Esophagus muscularis mucosa (tissue), 4 donors: ENCODE measurements at regions not wholly inside any gene's neighbourhood (a gene's known extent, or its start where the extent isn't known, plus 50 kb on each side); places are given as distances from the start of the nearest gene placed in this dataset.

Experiments
- CTCF ChIP-seq, 3 experiments: fragments of 200-600 bp in 2 of 3; fragments of 450-650 bp in 1 of 3; sonication (generic) in 2 of 3; IDR thresholded peaks; one replicate each; pipeline ENCODE4 v1.5.1; 2017 to 2019; ENCODE audit warnings: antibody characterized with exemption in 3 of 3, mild to moderate bottlenecking in 2 of 3, moderate library complexity in 1 of 3
- EP300 ChIP-seq: sonication (generic); formaldehyde crosslinking; IDR thresholded peaks from one replicate; pipeline ENCODE4 v1.6.1; 2017; ENCODE audit warnings: antibody characterized with exemption
- POLR2A ChIP-seq: fragments of 450-650 bp; IDR thresholded peaks from one replicate; pipeline ENCODE4 v1.6.1; 2017; ENCODE audit warnings: antibody characterized with exemption, moderate library complexity, mild to moderate bottlenecking, low read depth
- POLR2AphosphoS5 ChIP-seq, 2 donors: sonication (generic); formaldehyde crosslinking; IDR thresholded peaks; one replicate each; pipeline ENCODE4 v1.6.1; 2017; ENCODE audit warnings: antibody characterized with exemption in 2 of 2

- TF ChIP-seq CTCF (IDR thresholded peaks at IDR 0.05) (no peak), POLR2A (no peak), POLR2AphosphoS5 (IDR thresholded peaks at IDR 0.05) (no peak), EP300 (no peak)
These were observed 210.3 kb upstream of the RBMS1 start for GRCh38 chr2:160703648-160704585.
